GM12891 (cell line): ENCODE measurements at regions not wholly inside any gene's neighbourhood (a gene's known extent, or its start where the extent isn't known, plus 50 kb on each side); places are given as distances from the start of the nearest gene placed in this dataset.

Source experiments
- DNase-seq: peaks from one replicate; pipeline ENCODE4 v3.0.0; 2011; ENCODE audit warnings: low spot score; ENCODE audit not compliant: insufficient read length
- FAIRE-seq: peaks from 2 replicates; lab custom pipeline; 2011; peaks lifted over from hg19 to GRCh38; lab: Jason Lieb, UNC
- PAX5 ChIP-seq: IDR thresholded peaks from 2 replicates; pipeline ENCODE4 v1.6.1; 2011; ENCODE audit warnings: low read length, moderate library complexity, mild to moderate bottlenecking; ENCODE audit not compliant: insufficient read depth, severe bottlenecking
- POLR2A ChIP-seq: IDR thresholded peaks from 2 replicates; pipeline ENCODE4 v1.6.1; 2011; ENCODE audit warnings: low read depth, low read length, control low read depth
- POLR2AphosphoS5 ChIP-seq: IDR thresholded peaks from 2 replicates; pipeline ENCODE4 v1.6.1; 2011; ENCODE audit warnings: low read depth, low read length, control low read depth
- POU2F2 ChIP-seq: IDR thresholded peaks from 2 replicates; pipeline ENCODE4 v1.6.1; 2011; ENCODE audit warnings: low read depth, mild to moderate bottlenecking, control low read depth, low read length, moderate library complexity
- SPI1 ChIP-seq: IDR thresholded peaks from 2 replicates; pipeline ENCODE4 v1.6.1; 2011; ENCODE audit warnings: low read depth, low read length, control low read depth
- TAF1 ChIP-seq: IDR thresholded peaks from 2 replicates; pipeline ENCODE4 v1.6.1; 2011; ENCODE audit warnings: low read depth, low read length, control low read depth

- DNase-seq (no peak), FAIRE-seq (no peak)
- TF ChIP-seq TAF1, result no peak
- TF ChIP-seq POLR2AphosphoS5, result no peak
- no peak for TF ChIP-seq POLR2A
Measured at GRCh38 chr16:87131996-87132345, 185.2 kb downstream of the C16orf95 start.

- no peak for TF ChIP-seq TAF1
- DNase-seq (no peak), FAIRE-seq (no peak)
Measured at GRCh38 chr16:87132361-87133014, 184.7 kb downstream of the C16orf95 start.

- DNase-seq (no peak), FAIRE-seq (no peak)
- no peak for TF ChIP-seq POLR2AphosphoS5
- no peak for TF ChIP-seq TAF1
- no peak for TF ChIP-seq PAX5
- no peak for TF ChIP-seq POLR2A
- TF ChIP-seq SPI1, result no peak
- TF ChIP-seq POU2F2, result no peak
Measured at GRCh38 chr16:87133112-87133850, 183.9 kb downstream of the C16orf95 start.

GRCh38 chr16:87133966-87134627 is 183.1 kb downstream of the C16orf95 start:
- DNase-seq (no peak), FAIRE-seq (no peak)
- no peak for TF ChIP-seq SPI1
- TF ChIP-seq POLR2AphosphoS5, result no peak
- no peak for TF ChIP-seq TAF1
- no peak for TF ChIP-seq POLR2A
- no peak for TF ChIP-seq POU2F2
- no peak for TF ChIP-seq PAX5

GRCh38 chr16:87134628-87134995 is 182.6 kb downstream of the C16orf95 start:
- DNase-seq (no peak), FAIRE-seq (no peak)
- TF ChIP-seq PAX5 (no peak), POLR2A (no peak), POLR2AphosphoS5 (no peak), TAF1 (no peak), SPI1 (no peak), POU2F2 (no peak)

DNA sequence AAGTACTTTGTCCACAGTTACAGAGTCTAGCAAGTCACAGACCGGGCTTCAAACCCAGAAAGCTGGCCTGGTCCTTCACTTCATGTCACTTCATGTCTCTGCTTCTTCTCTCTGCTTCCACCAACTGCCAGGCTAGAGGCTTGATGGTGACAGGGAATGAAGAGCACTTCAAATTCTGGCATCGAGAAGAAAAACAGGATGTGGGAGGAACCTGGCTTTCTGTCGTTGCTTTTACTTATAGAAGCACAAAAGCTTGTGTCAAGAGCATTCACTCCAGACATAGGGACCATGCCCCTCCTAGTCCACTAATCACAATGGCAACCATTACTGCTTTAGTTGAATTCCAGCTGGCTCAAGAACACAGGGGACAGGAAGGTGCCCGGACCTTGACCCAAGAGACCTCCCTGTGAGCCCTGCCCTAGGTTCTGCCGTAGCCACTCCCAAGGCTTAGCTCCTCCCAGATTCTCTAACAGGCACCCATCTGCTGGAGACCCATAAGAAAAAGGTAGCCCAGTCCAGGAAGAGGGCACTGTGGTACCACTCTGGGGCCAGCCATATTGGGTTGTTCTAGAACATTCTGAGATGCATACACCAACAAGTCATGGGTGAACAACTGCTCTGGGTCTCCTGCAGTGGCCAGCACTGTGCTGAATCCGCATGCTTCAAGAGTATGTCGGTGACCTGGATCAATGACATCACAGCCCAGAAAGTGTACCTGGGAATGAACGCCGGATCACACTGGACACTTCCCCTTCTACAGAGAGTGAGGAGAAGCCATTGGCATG is 181.8 kb downstream of the C16orf95 start:
- DNase-seq (no peak), FAIRE-seq (no peak)
- TF ChIP-seq POU2F2 (no peak), POLR2A (no peak), SPI1 (no peak), POLR2AphosphoS5 (no peak), TAF1 (no peak), PAX5 (no peak)

GRCh38 chr16:87138316-87138715 is 178.9 kb downstream of the C16orf95 start:
- no peak for TF ChIP-seq POU2F2
- TF ChIP-seq SPI1, result no peak
- no peak for TF ChIP-seq TAF1
- TF ChIP-seq PAX5, result no peak
- TF ChIP-seq POLR2AphosphoS5, result no peak
- TF ChIP-seq POLR2A, result no peak
- DNase-seq, result no peak
- FAIRE-seq, result no peak

DNA sequence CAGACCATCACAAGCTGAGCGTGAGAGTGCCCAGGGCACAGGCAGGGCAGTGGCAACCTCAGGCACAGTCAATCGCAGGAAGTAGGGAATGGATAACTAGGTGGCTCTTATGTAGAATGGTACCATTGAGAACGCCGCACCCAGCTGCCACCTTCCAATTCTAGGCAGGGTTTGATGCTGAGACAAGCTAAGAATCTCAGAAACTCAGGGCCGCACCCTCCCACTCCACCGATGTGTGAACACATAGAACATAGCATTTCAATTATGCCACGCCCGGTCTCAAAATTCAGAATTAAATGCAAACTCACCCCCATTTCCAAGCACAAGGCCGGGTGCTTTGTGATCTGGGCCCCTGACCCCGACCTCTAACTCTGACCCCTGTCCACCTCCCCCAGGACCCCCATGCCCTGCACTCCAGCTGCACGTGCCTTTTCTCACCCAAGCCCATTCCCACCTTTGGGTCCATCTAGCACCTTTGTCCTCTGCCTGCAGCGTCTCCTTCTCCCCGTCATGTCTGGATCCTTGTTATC is 178.4 kb downstream of the C16orf95 start:
- TF ChIP-seq SPI1 (no peak), POU2F2 (no peak), POLR2A (no peak), POLR2AphosphoS5 (no peak), TAF1 (no peak), PAX5 (no peak)
- DNase-seq (no peak), FAIRE-seq (no peak)

DNA sequence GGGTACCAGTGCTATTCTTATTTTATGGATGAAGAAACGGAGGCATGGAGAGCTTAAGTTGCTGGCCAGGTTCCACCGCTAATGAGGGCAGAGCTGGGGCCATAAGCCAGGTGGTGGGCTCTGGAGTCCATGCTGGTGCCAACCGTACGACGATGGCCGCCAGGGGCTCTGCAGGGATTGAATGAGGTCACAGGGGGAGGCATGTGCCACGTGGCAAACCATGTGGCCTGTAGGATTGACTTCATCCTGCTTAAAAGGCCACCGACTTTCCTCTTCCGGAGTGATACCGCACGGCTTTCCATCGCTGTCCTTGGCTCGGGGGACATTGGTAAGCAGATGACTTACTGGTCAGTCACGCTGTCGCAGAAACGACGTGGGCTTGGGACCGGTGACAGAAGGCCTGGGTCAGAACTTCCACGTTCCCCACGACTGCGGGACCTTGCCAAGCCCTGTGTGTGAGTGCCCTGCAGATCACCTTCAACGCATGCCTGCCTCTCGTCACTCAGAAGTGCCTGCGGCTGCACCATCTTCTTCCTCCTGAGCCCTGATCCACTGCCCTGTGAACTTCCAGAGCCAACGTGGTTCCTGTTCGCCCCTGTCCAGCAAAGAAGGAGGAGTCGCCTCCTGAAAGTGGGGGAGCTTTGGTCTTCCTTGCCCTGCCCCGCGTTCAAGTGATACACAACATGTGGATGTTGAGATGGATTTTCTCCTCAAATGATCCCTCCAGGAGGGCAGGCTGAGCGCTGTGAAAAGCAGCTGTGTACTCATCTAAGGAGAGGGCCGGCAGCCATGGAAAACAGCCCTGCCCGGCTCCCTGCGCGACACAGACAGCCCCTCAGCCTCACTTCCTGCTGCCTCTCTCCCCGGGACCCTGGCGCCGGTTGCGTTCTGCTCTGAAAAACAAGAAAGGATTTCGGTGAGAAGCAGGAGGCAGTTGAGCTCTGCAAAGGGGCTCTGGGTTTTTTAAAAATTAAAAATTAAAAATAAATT is 176.7 kb downstream of the C16orf95 start:
- FAIRE-seq (no peak), DNase-seq (no peak)
- TF ChIP-seq PAX5, result no peak
- TF ChIP-seq TAF1, result no peak
- TF ChIP-seq SPI1, result no peak
- TF ChIP-seq POLR2A, result no peak
- TF ChIP-seq POLR2AphosphoS5, result no peak
- no peak for TF ChIP-seq POU2F2

- TF ChIP-seq TAF1 (no peak), POU2F2 (no peak), SPI1 (no peak), POLR2AphosphoS5 (no peak), POLR2A (no peak), PAX5 (no peak)
- DNase-seq (no peak), FAIRE-seq (no peak)
Measured at GRCh38 chr16:87141402-87141801, 175.8 kb downstream of the C16orf95 start.
